ENCODE measurements at regions not wholly inside any gene's neighbourhood (a gene's known extent, or its start where the extent isn't known, plus 50 kb on each side); places are given as distances from the start of the nearest gene placed in this dataset.

- no peak overlapping the region for H3K9ac ChIP-seq (ENCODE audit: low read length)
- no peaks in the 10 kb centered on the region for H4K20me1 ChIP-seq (ENCODE audit: insufficient read depth, low read depth, low read length)
- DNase-seq, result no peak
- no peak overlapping the region for H3K4me3 ChIP-seq (ENCODE audit: low read length)
- H3K4me1 ChIP-seq (ENCODE audit: low read length), result peaks cover 11% of the 10 kb centered on the region
- H3K27ac ChIP-seq (ENCODE audit: low read length), result no peak overlapping the region
- no peaks in the 10 kb centered on the region; the same call in 1 of the 2 replicates for H3K36me3 ChIP-seq (ENCODE audit: insufficient read depth, low read length)
- H3K79me2 ChIP-seq (ENCODE audit: low read length), result no peaks in the 10 kb centered on the region
- no peak overlapping the region for H3K4me2 ChIP-seq (ENCODE audit: low read depth, low read length, poor library complexity, severe bottlenecking)
- H2AFZ ChIP-seq (ENCODE audit: low read length), result no peak overlapping the region
- H3K27me3 ChIP-seq (ENCODE audit: low read length), result no peaks in the 10 kb centered on the region
- no peaks in the 10 kb centered on the region for H3K9me2 ChIP-seq (replicated peaks; ENCODE audit: insufficient read depth, low read length)
- no peaks in the 10 kb centered on the region for H3K9me3 ChIP-seq (ENCODE audit: low read length)
Measured at GRCh38 chr10:6314620-6315205, 112.0 kb downstream of the PFKFB3 start.

DNA sequence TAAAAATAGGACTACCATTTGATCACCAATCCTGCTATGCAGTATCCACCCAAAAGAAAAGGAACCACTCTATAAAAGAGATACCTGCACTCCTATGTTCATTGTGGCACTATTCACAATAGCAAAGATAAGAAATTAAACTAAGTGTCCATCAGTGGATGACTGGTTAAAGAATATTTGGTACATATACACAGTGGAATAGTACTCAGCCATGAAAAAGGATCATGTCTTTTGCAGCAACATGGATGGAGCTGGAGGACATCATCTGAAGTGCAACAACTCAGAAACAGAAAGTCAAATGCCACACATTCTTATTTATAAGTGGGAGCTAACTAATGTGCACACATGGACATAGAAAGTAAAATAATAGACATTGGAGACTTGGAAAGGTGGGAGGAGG, 116.4 kb downstream of the PFKFB3 start:
- Histone ChIP-seq H3K4me1 (ENCODE audit: low read length) (peaks cover 30% of the 10 kb centered on the region), H3K9me3 (ENCODE audit: low read length) (no peaks in the 10 kb centered on the region)

GRCh38 chr10:6320320-6321010, 117.7 kb downstream of the PFKFB3 start:
- Histone ChIP-seq H3K9me2 (replicated peaks; ENCODE audit: insufficient read depth, low read length) (no peaks in the 10 kb centered on the region), H3K9me3 (ENCODE audit: low read length) (no peaks in the 10 kb centered on the region), H3K79me2 (ENCODE audit: low read length) (no peaks in the 10 kb centered on the region), H3K36me3 (ENCODE audit: insufficient read depth, low read length) (no peaks in the 10 kb centered on the region; the same call in 1 of the 2 replicates), H2AFZ (ENCODE audit: low read length) (no peak overlapping the region), H3K9ac (ENCODE audit: low read length) (no peak overlapping the region), H4K20me1 (ENCODE audit: insufficient read depth, low read depth, low read length) (no peaks in the 10 kb centered on the region), H3K4me2 (ENCODE audit: low read depth, low read length, poor library complexity, severe bottlenecking) (peak overlapping the region; percentile 34), H3K4me1 (ENCODE audit: low read length) (peaks cover 30% of the 10 kb centered on the region), H3K27ac (ENCODE audit: low read length) (peak overlapping the region; percentile 75), H3K27me3 (ENCODE audit: low read length) (no peaks in the 10 kb centered on the region), H3K4me3 (ENCODE audit: low read length) (no peak overlapping the region)
- DNase-seq, result peak; percentile 73

More for the DNA sequence above, 116.4 kb downstream of the PFKFB3 start:
- H3K4me2 ChIP-seq (ENCODE audit: low read depth, low read length, poor library complexity, severe bottlenecking), result no peak overlapping the region
- H3K4me3 ChIP-seq (ENCODE audit: low read length), result no peak overlapping the region
- no peak overlapping the region for H3K27ac ChIP-seq (ENCODE audit: low read length)
- H3K79me2 ChIP-seq (ENCODE audit: low read length), result no peaks in the 10 kb centered on the region
- H2AFZ ChIP-seq (ENCODE audit: low read length), result no peak overlapping the region
- H3K27me3 ChIP-seq (ENCODE audit: low read length), result no peaks in the 10 kb centered on the region
- no peaks in the 10 kb centered on the region for H4K20me1 ChIP-seq (ENCODE audit: insufficient read depth, low read depth, low read length)
- H3K9me2 ChIP-seq (replicated peaks; ENCODE audit: insufficient read depth, low read length), result no peaks in the 10 kb centered on the region
- no peak for DNase-seq
- H3K9ac ChIP-seq (ENCODE audit: low read length), result no peak overlapping the region
- no peaks in the 10 kb centered on the region; the same call in 1 of the 2 replicates for H3K36me3 ChIP-seq (ENCODE audit: insufficient read depth, low read length)

DNA sequence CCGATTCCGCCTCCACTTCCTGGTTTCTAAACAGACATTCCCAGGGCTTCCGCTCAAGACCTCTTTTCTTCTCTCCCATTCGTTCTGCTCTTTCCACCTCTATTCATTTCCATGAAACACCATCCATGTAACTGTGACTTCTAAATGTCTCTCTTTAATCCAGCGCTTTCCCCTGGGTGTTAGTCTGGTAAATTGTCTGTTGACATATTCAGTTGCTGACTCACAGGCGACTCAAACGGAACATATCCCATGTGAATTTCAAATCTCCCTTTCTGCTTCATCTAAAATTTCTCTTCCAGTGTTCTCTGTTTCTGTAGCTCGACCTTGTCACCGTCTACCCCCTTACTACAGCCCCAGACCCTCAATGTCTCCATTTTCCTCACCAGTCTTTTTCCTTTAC, 119.1 kb downstream of the PFKFB3 start:
- no peaks in the 10 kb centered on the region for H3K9me3 ChIP-seq (ENCODE audit: low read length)
- no peak overlapping the region for H3K4me3 ChIP-seq (ENCODE audit: low read length)
- H3K36me3 ChIP-seq (ENCODE audit: insufficient read depth, low read length), result no peaks in the 10 kb centered on the region; the same call in 1 of the 2 replicates
- no peak overlapping the region for H3K9ac ChIP-seq (ENCODE audit: low read length)
- no peak overlapping the region for H2AFZ ChIP-seq (ENCODE audit: low read length)
- H3K9me2 ChIP-seq (replicated peaks; ENCODE audit: insufficient read depth, low read length), result no peaks in the 10 kb centered on the region
- DNase-seq, result no peak
- H3K27me3 ChIP-seq (ENCODE audit: low read length), result no peaks in the 10 kb centered on the region
- no peaks in the 10 kb centered on the region for H3K79me2 ChIP-seq (ENCODE audit: low read length)
- no peak overlapping the region for H3K4me2 ChIP-seq (ENCODE audit: low read depth, low read length, poor library complexity, severe bottlenecking)
- no peak overlapping the region for H3K27ac ChIP-seq (ENCODE audit: low read length)
- H3K4me1 ChIP-seq (ENCODE audit: low read length), result peaks cover 28% of the 10 kb centered on the region
- H4K20me1 ChIP-seq (ENCODE audit: insufficient read depth, low read depth, low read length), result no peaks in the 10 kb centered on the region

- Histone ChIP-seq H2AFZ (ENCODE audit: low read length) (no peak overlapping the region), H3K4me1 (ENCODE audit: low read length) (peaks cover 20% of the 10 kb centered on the region), H4K20me1 (ENCODE audit: insufficient read depth, low read depth, low read length) (no peaks in the 10 kb centered on the region), H3K4me3 (ENCODE audit: low read length) (no peak overlapping the region), H3K4me2 (ENCODE audit: low read depth, low read length, poor library complexity, severe bottlenecking) (no peak overlapping the region), H3K27me3 (ENCODE audit: low read length) (no peaks in the 10 kb centered on the region), H3K9me3 (ENCODE audit: low read length) (no peaks in the 10 kb centered on the region), H3K36me3 (ENCODE audit: insufficient read depth, low read length) (no peaks in the 10 kb centered on the region; the same call in 1 of the 2 replicates), H3K9me2 (replicated peaks; ENCODE audit: insufficient read depth, low read length) (no peaks in the 10 kb centered on the region), H3K79me2 (ENCODE audit: low read length) (no peaks in the 10 kb centered on the region), H3K27ac (ENCODE audit: low read length) (no peak overlapping the region), H3K9ac (ENCODE audit: low read length) (no peak overlapping the region)
- DNase-seq, result no peak
Measured at GRCh38 chr10:6322805-6323204, 120.1 kb downstream of the PFKFB3 start.

DNA sequence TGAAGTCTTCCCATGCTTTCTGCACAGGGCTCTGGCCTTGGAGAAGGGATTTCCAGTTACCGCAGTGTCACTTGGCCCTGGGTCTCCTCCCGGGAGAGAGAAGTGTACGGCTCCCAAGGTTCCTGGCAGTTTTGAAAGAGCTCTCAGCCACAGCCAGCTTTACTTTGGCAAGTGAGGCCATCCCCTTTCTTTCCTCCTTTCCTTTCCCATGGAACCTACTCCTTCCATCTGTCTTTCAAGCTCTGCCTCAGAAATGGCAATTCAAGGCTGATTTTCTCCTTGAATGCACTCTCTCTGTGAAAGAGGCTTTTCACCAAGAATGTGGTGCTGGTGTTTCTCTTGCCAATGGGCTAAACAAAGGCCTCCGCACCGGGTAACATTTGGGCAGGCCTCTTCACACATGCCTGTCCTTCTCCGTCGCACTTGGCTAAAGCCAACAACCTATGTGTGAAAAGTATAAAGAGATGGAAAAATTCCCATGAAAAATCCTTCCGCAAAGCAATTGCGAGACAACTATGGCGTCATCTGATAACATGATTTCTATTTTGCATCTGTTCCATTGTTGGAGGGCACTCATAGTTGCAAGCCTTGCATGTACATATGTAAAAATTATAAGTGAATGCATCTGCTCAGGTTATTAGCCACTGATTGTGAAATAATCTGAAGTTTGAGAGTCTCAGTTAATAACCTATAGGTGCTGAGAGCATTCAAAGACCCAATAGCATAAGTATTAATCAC, 125.4 kb downstream of the PFKFB3 start:
- H4K20me1 ChIP-seq (ENCODE audit: insufficient read depth, low read depth, low read length), result no peaks in the 10 kb centered on the region
- H3K27ac ChIP-seq (ENCODE audit: low read length), result 0 out of 2 replicates have a peak overlapping the region, but pooled peaks have one; percentile 24
- H3K4me1 ChIP-seq (ENCODE audit: low read length), result peaks cover 13% of the 10 kb centered on the region
- no peaks in the 10 kb centered on the region for H3K9me3 ChIP-seq (ENCODE audit: low read length)
- H3K27me3 ChIP-seq (ENCODE audit: low read length), result no peaks in the 10 kb centered on the region
- DNase-seq, result no peak
- no peak overlapping the region for H3K4me3 ChIP-seq (ENCODE audit: low read length)
- H3K36me3 ChIP-seq (ENCODE audit: insufficient read depth, low read length), result no peaks in the 10 kb centered on the region
- no peaks in the 10 kb centered on the region for H3K79me2 ChIP-seq (ENCODE audit: low read length)
- H3K9me2 ChIP-seq (replicated peaks; ENCODE audit: insufficient read depth, low read length), result no peaks in the 10 kb centered on the region
- no peak overlapping the region for H2AFZ ChIP-seq (ENCODE audit: low read length)
- H3K9ac ChIP-seq (ENCODE audit: low read length), result no peak overlapping the region
- H3K4me2 ChIP-seq (ENCODE audit: low read depth, low read length, poor library complexity, severe bottlenecking), result peak overlapping the region; percentile 6

GRCh38 chr10:6328699-6329423, 126.1 kb downstream of the PFKFB3 start:
- Histone ChIP-seq H3K4me2 (ENCODE audit: low read depth, low read length, poor library complexity, severe bottlenecking) (peak overlapping the region; percentile 6), H3K9me2 (replicated peaks; ENCODE audit: insufficient read depth, low read length) (no peaks in the 10 kb centered on the region), H3K9me3 (ENCODE audit: low read length) (no peaks in the 10 kb centered on the region), H3K36me3 (ENCODE audit: insufficient read depth, low read length) (no peaks in the 10 kb centered on the region), H3K9ac (ENCODE audit: low read length) (peak overlapping the region; percentile 22; the same call in 1 of the 2 replicates), H3K4me3 (ENCODE audit: low read length) (no peak overlapping the region), H2AFZ (ENCODE audit: low read length) (no peak overlapping the region), H3K79me2 (ENCODE audit: low read length) (no peaks in the 10 kb centered on the region), H3K27ac (ENCODE audit: low read length) (peak overlapping the region; percentile 24; the same call in 1 of the 2 replicates), H4K20me1 (ENCODE audit: insufficient read depth, low read depth, low read length) (no peaks in the 10 kb centered on the region), H3K27me3 (ENCODE audit: low read length) (no peaks in the 10 kb centered on the region), H3K4me1 (ENCODE audit: low read length) (peaks cover 13% of the 10 kb centered on the region)
- DNase-seq, result no peak

DNA sequence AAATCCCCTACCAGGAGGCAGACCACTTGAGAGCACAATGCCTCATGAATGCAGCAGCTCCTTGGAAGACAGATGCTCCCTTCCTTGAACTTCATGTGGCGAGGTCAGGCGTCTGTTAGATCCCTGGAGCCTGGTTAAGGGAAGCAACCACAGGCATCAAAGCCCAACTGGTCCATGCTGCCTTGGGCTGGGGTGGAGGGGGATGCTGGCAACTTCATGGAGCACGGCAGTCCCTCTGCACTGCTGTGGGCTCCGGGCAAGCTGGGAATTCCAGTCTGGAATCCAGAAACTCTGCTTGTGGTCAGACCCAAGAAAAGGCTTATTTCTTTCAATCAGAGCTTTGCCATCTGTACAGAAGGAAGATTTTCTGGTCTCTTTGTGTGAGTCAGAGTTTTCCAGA, 130.4 kb downstream of the PFKFB3 start:
- H3K4me3 ChIP-seq (ENCODE audit: low read length), result no peak overlapping the region
- no peaks in the 10 kb centered on the region for H3K36me3 ChIP-seq (ENCODE audit: insufficient read depth, low read length)
- H3K9me2 ChIP-seq (replicated peaks; ENCODE audit: insufficient read depth, low read length), result no peaks in the 10 kb centered on the region
- H2AFZ ChIP-seq (ENCODE audit: low read length), result no peak overlapping the region
- no peak for DNase-seq
- no peaks in the 10 kb centered on the region for H3K27me3 ChIP-seq (ENCODE audit: low read length)
- no peak overlapping the region for H3K27ac ChIP-seq (ENCODE audit: low read length)
- H3K9ac ChIP-seq (ENCODE audit: low read length), result no peak overlapping the region
- H3K4me2 ChIP-seq (ENCODE audit: low read depth, low read length, poor library complexity, severe bottlenecking), result no peak overlapping the region
- H4K20me1 ChIP-seq (ENCODE audit: insufficient read depth, low read depth, low read length), result no peaks in the 10 kb centered on the region
- H3K9me3 ChIP-seq (ENCODE audit: low read length), result no peaks in the 10 kb centered on the region
- H3K4me1 ChIP-seq (ENCODE audit: low read length), result peaks cover 12% of the 10 kb centered on the region
- H3K79me2 ChIP-seq (ENCODE audit: low read length), result no peaks in the 10 kb centered on the region
